Liver (tissue), 8 donors: ENCODE measurements at regions not wholly inside any gene's neighbourhood (a gene's known extent, or its start where the extent isn't known, plus 50 kb on each side); places are given as distances from the start of the nearest gene placed in this dataset.

Experiments
- DNase-seq: peaks from one replicate; pipeline ENCODE4 v3.0.0-alpha.2; 2017; ENCODE audit warnings: low spot score
- H3K27ac ChIP-seq, 2 donors: one replicate each; pipeline ENCODE4 v1.7.0; 2013; ENCODE audit warnings: inconsistent platforms in 2 of 2, low read length in 2 of 2, control low read depth in 1 of 2, low read depth in 1 of 2, mild to moderate bottlenecking in 1 of 2
- H3K27me3 ChIP-seq, 4 donors: one replicate each; pipeline versions ENCODE4 v1.6.1 to v1.7.0; 2013; ENCODE audit warnings: low read length in 3 of 4, inconsistent platforms in 1 of 4, mild to moderate bottlenecking in 1 of 4, moderate library complexity in 1 of 4; ENCODE audit not compliant: control insufficient read depth in 4 of 4, insufficient read depth in 4 of 4
- H3K36me3 ChIP-seq, 4 donors: one replicate each; pipeline versions ENCODE4 v1.6.1 to v1.7.0; 2013; ENCODE audit warnings: low read length in 3 of 4, mild to moderate bottlenecking in 3 of 4, low read depth in 1 of 4, moderate library complexity in 1 of 4; ENCODE audit not compliant: control insufficient read depth in 4 of 4, insufficient read depth in 3 of 4
- H3K4me1 ChIP-seq, 4 donors: one replicate each; pipeline versions ENCODE4 v1.6.1 to v1.7.0; 2013; ENCODE audit warnings: low read length in 3 of 4, mild to moderate bottlenecking in 3 of 4, moderate library complexity in 1 of 4; ENCODE audit not compliant: control insufficient read depth in 4 of 4, insufficient read depth in 4 of 4
- H3K4me3 ChIP-seq, 3 donors: one replicate each; pipeline versions ENCODE4 v1.6.1 to v1.7.0; 2013; ENCODE audit warnings: low read length in 3 of 3, control low read depth in 1 of 3, low read depth in 1 of 3, mild to moderate bottlenecking in 1 of 3
- H3K9ac ChIP-seq, 2 donors: one replicate each; pipeline ENCODE4 v1.7.0; 2013; ENCODE audit warnings: low read length in 2 of 2, mild to moderate bottlenecking in 2 of 2, moderate library complexity in 2 of 2, control low read depth in 1 of 2, low read depth in 1 of 2
- H3K9me3 ChIP-seq, 4 donors: one replicate each; pipeline versions ENCODE4 v1.6.1 to v1.7.0; 2013; ENCODE audit warnings: low read length in 3 of 4; ENCODE audit not compliant: control insufficient read depth in 4 of 4
- ATF3 ChIP-seq: IDR thresholded peaks from 2 replicates; pipeline ENCODE4 v1.6.1; 2016; ENCODE audit warnings: antibody characterized with exemption
- CTCF ChIP-seq: fragments of 150-350 bp; IDR thresholded peaks from 2 replicates; pipeline ENCODE4 v1.5.1; 2017; ENCODE audit warnings: improper control_type of control experiment, low read depth, low read length; ENCODE audit not compliant: missing input control
- EGR1 ChIP-seq, 2 donors: IDR thresholded peaks; 2 replicates each; pipeline ENCODE4 v1.6.1; 2016 to 2018; ENCODE audit warnings: antibody characterized with exemption in 2 of 2, low read depth in 2 of 2
- FOXA1 ChIP-seq: IDR thresholded peaks from 2 replicates; pipeline ENCODE4 v1.6.1; 2016; ENCODE audit warnings: antibody characterized with exemption
- FOXA2 ChIP-seq: IDR thresholded peaks from 2 replicates; pipeline ENCODE4 v1.6.1; 2016; ENCODE audit warnings: antibody characterized with exemption
- GABPA ChIP-seq, 2 donors: IDR thresholded peaks in 1 of 2; conservative IDR thresholded peaks in 1 of 2; 2 replicates each; pipeline ENCODE4 v1.6.1; 2016; ENCODE audit warnings: antibody characterized with exemption in 2 of 2, mild to moderate bottlenecking in 1 of 2, moderate library complexity in 1 of 2
- HNF4A ChIP-seq, 2 donors: conservative IDR thresholded peaks; 2 replicates each; pipeline ENCODE4 v1.6.1; 2016; ENCODE audit warnings: antibody characterized with exemption in 2 of 2, mild to moderate bottlenecking in 2 of 2
- HNF4G ChIP-seq: IDR thresholded peaks from 2 replicates; pipeline ENCODE4 v1.6.1; 2016; ENCODE audit warnings: antibody characterized with exemption
- JUND ChIP-seq, 2 donors: IDR thresholded peaks; 2 replicates each; pipeline ENCODE4 v1.6.1; 2016; ENCODE audit warnings: antibody characterized with exemption in 2 of 2
- MAX ChIP-seq: IDR thresholded peaks from 2 replicates; pipeline ENCODE4 v1.6.1; 2016; ENCODE audit warnings: antibody characterized with exemption
- NR2F2 ChIP-seq: IDR thresholded peaks from 2 replicates; pipeline ENCODE4 v1.6.1; 2016; ENCODE audit warnings: antibody characterized with exemption
- RAD21 ChIP-seq, 2 donors: IDR thresholded peaks; 2 replicates each; pipeline ENCODE4 v1.6.1; 2016; ENCODE audit warnings: antibody characterized with exemption in 2 of 2, mild to moderate bottlenecking in 2 of 2
- REST ChIP-seq: IDR thresholded peaks from 2 replicates; pipeline ENCODE4 v1.6.1; 2016; ENCODE audit warnings: antibody characterized with exemption, mild to moderate bottlenecking
- RXRA ChIP-seq, 2 donors: IDR thresholded peaks; 2 replicates each; pipeline ENCODE4 v1.6.1; 2017 to 2018; ENCODE audit warnings: antibody characterized with exemption in 2 of 2, mild to moderate bottlenecking in 1 of 2
- SP1 ChIP-seq: IDR thresholded peaks from 2 replicates; pipeline ENCODE4 v1.6.1; 2018; ENCODE audit warnings: antibody characterized with exemption, mild to moderate bottlenecking
- TAF1 ChIP-seq: conservative IDR thresholded peaks from 2 replicates; pipeline ENCODE4 v1.6.1; 2016; ENCODE audit warnings: antibody characterized with exemption, mild to moderate bottlenecking
- YY1 ChIP-seq: IDR thresholded peaks from 2 replicates; pipeline ENCODE4 v1.6.1; 2016; ENCODE audit warnings: antibody characterized with exemption, mild to moderate bottlenecking
- ZBTB33 ChIP-seq: IDR thresholded peaks from 2 replicates; pipeline ENCODE4 v1.6.1; 2016; ENCODE audit warnings: antibody characterized with exemption
- WGBS: extraction: QIAGEN DNeasy Blood & Tissue Kit; methylation state at CpG from one replicate; pipeline ENCODE4 v1.1.7; 2013; 5-methylcytosine and 5-hydroxymethylcytosine counted together
- donor health status: healthy.
- donor health status: healthy.
- donor health status: healthy.
- donor health status: healthy.
- donor health status: healthy.

- DNase-seq: no peak
- H3K9me3 ChIP-seq: no peaks in the 10 kb centered on the region
- H3K27me3 ChIP-seq: no peaks in the 10 kb centered on the region
- H3K27ac ChIP-seq: no peak overlapping the region
- no peak overlapping the region for H3K9ac ChIP-seq
- H3K36me3 ChIP-seq: no peaks in the 10 kb centered on the region
- TF ChIP-seq TAF1 (no peak), ATF3 (no peak), MAX (no peak), YY1 (no peak), GABPA (IDR thresholded peaks at IDR 0.05 in 1 of 2, conservative IDR thresholded peaks at IDR 0.05 in 1 of 2) (no peak), JUND (IDR thresholded peaks at IDR 0.05) (no peak), REST (no peak), SP1 (no peak), NR2F2 (no peak), FOXA2 (no peak), ZBTB33 (no peak), RAD21 (IDR thresholded peaks at IDR 0.05) (no peak)
- peaks cover 0 to 10% (median 2%) of the 10 kb centered on the region in 4 donors for H3K4me1 ChIP-seq
- 88% methylated on average over 4 of the region's 4 CpGs for whole genome bisulfite sequencing
- no peak overlapping the region for H3K4me3 ChIP-seq
These were observed 202.5 kb upstream of the CLINT1 start for GRCh38 chr5:158061451-158061850.

- WGBS: 86% methylated on average over 2 of the region's 2 CpGs
- DNase-seq: no peak
- H3K9me3 ChIP-seq: no peaks in the 10 kb centered on the region
These were observed 201.3 kb upstream of the CLINT1 start for GRCh38 chr5:158060212-158060611.

More at GRCh38 chr5:158060212-158060611, 201.3 kb upstream of the CLINT1 start:
- Histone ChIP-seq H3K27ac (no peak overlapping the region), H3K36me3 (no peaks in the 10 kb centered on the region), H3K4me1 (peaks cover 0 to 10% (median 2%) of the 10 kb centered on the region in 4 donors), H3K27me3 (no peaks in the 10 kb centered on the region), H3K4me3 (no peak overlapping the region), H3K9ac (no peak overlapping the region)
- no peak for TF ChIP-seq MAX
- TF ChIP-seq EGR1 (IDR thresholded peaks at IDR 0.05; ENCODE audit: low read depth in 2 of 2): no peak
- no peak for TF ChIP-seq YY1
- no peak for TF ChIP-seq FOXA2
- TF ChIP-seq HNF4A (conservative IDR thresholded peaks at IDR 0.05): no peak
- no peak for TF ChIP-seq ZBTB33
- TF ChIP-seq CTCF: no peak
- TF ChIP-seq JUND (IDR thresholded peaks at IDR 0.05): no peak
- no peak for TF ChIP-seq RXRA (IDR thresholded peaks at IDR 0.05)
- TF ChIP-seq REST: no peak
- TF ChIP-seq FOXA1: no peak
- TF ChIP-seq RAD21 (IDR thresholded peaks at IDR 0.05): no peak
- no peak for TF ChIP-seq ATF3
- TF ChIP-seq TAF1: no peak
- no peak for TF ChIP-seq HNF4G
